PC-3 (cell line): ENCODE measurements at regions not wholly inside any gene's neighbourhood (a gene's known extent, or its start where the extent isn't known, plus 50 kb on each side); places are given as distances from the start of the nearest gene placed in this dataset.

ENCODE experiments used
- EZH2 ChIP-seq: fragments of 300-600 bp; sonication (generic); IDR thresholded peaks from one replicate; pipeline ENCODE4 v1.6.1; 2017; ENCODE audit warnings: antibody characterized with exemption, mild to moderate bottlenecking, low read length; ENCODE audit not compliant: unreplicated experiment
- EZH2phosphoT487 ChIP-seq: fragments of 300-600 bp; sonication (generic); IDR thresholded peaks from 2 replicates; pipeline ENCODE4 v1.6.1; 2018; ENCODE audit warnings: mild to moderate bottlenecking, antibody characterized with exemption, low read length, borderline replicate concordance
- TF ChIP-seq, protein P1 (sequence below): fragments of 300-600 bp; sonication (generic); conservative IDR thresholded peaks from 2 replicates; pipeline ENCODE4 v1.5.1; 2017; ENCODE audit warnings: antibody characterized with exemption, low read depth, mild to moderate bottlenecking, low read length

- TF ChIP-seq, protein P1, sequence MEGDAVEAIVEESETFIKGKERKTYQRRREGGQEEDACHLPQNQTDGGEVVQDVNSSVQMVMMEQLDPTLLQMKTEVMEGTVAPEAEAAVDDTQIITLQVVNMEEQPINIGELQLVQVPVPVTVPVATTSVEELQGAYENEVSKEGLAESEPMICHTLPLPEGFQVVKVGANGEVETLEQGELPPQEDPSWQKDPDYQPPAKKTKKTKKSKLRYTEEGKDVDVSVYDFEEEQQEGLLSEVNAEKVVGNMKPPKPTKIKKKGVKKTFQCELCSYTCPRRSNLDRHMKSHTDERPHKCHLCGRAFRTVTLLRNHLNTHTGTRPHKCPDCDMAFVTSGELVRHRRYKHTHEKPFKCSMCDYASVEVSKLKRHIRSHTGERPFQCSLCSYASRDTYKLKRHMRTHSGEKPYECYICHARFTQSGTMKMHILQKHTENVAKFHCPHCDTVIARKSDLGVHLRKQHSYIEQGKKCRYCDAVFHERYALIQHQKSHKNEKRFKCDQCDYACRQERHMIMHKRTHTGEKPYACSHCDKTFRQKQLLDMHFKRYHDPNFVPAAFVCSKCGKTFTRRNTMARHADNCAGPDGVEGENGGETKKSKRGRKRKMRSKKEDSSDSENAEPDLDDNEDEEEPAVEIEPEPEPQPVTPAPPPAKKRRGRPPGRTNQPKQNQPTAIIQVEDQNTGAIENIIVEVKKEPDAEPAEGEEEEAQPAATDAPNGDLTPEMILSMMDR: no peak; the same call in 1 of the 2 replicates
- TF ChIP-seq EZH2 (no peak), EZH2phosphoT487 (no peak)
Observed at GRCh38 chr1:30133414-30134055, 589.9 kb downstream of the MATN1 start.
